Umbilical cord (tissue), 1 donor: ENCODE measurements at regions not wholly inside any gene's neighbourhood (a gene's known extent, or its start where the extent isn't known, plus 50 kb on each side); places are given as distances from the start of the nearest gene placed in this dataset.
"Not testable (repeated sequence)": the region's sequence is repeated elsewhere in the genome, so short reads cannot be mapped to it uniquely, and the experiment has no call there.

Experiments
- DNase-seq: peaks from one replicate; pipeline ENCODE4 v3.0.0-alpha.2; 2015; ENCODE audit warnings: low spot score

- DNase-seq: no peak
Measured at GRCh38 chr22:34829485-34829884, 236.5 kb upstream of the ISX start.

GRCh38 chr22:34834059-34834458 is 231.9 kb upstream of the ISX start:
- no peak for DNase-seq

GRCh38 chr22:34834541-34834940 is 231.4 kb upstream of the ISX start:
- not testable (repeated sequence) for DNase-seq

- DNase-seq: peak; percentile 15
Measured at GRCh38 chr22:34841331-34841771, 224.6 kb upstream of the ISX start.

- DNase-seq: no peak
Measured at GRCh38 chr22:34841911-34842310, 224.0 kb upstream of the ISX start.

GRCh38 chr22:34842630-34843029 is 223.3 kb upstream of the ISX start:
- no peak for DNase-seq

- not testable (repeated sequence) for DNase-seq
Measured at GRCh38 chr22:34843743-34844142, 222.2 kb upstream of the ISX start.

GRCh38 chr22:34845391-34845790 is 220.6 kb upstream of the ISX start:
- DNase-seq: no peak

GRCh38 chr22:34847072-34847471 is 218.9 kb upstream of the ISX start:
- no peak for DNase-seq

- DNase-seq: no peak
Measured at GRCh38 chr22:34849965-34850364, 216.0 kb upstream of the ISX start.

- no peak for DNase-seq
Measured at GRCh38 chr22:34851918-34852662, 213.9 kb upstream of the ISX start.

GRCh38 chr22:34855471-34855870 is 210.5 kb upstream of the ISX start:
- no peak for DNase-seq

- no peak for DNase-seq
Measured at GRCh38 chr22:34858066-34858465, 207.9 kb upstream of the ISX start.

GRCh38 chr22:34861787-34862186 is 204.2 kb upstream of the ISX start:
- no peak for DNase-seq

GRCh38 chr22:34866081-34866480 is 199.9 kb upstream of the ISX start:
- no peak for DNase-seq

- no peak for DNase-seq
Measured at GRCh38 chr22:34866495-34867131, 199.3 kb upstream of the ISX start.

GRCh38 chr22:34877506-34877905 is 188.5 kb upstream of the ISX start:
- DNase-seq: peak; percentile 19

GRCh38 chr22:34878171-34878570 is 187.8 kb upstream of the ISX start:
- no peak for DNase-seq

GRCh38 chr22:34879001-34879400 is 187.0 kb upstream of the ISX start:
- no peak for DNase-seq

- DNase-seq: peak; percentile 87
Measured at GRCh38 chr22:34880662-34881061, 185.3 kb upstream of the ISX start.

- peak; percentile 9 for DNase-seq
Measured at GRCh38 chr22:34881453-34881852, 184.5 kb upstream of the ISX start.

- no peak for DNase-seq
Measured at GRCh38 chr22:34885852-34886251, 180.1 kb upstream of the ISX start.

GRCh38 chr22:34886391-34886790 is 179.6 kb upstream of the ISX start:
- DNase-seq: no peak
